ENCODE measurements at regions not wholly inside any gene's neighbourhood (a gene's known extent, or its start where the extent isn't known, plus 50 kb on each side); places are given as distances from the start of the nearest gene placed in this dataset.
A peak's percentile ranks its signal among the peaks of the same experiment; 100 is the strongest.

GRCh38 chr6:4372866-4373265 is 237.5 kb upstream of the ECI2 start:
- intact Hi-C loops (cut with micrococcal nuclease): no loop called here
- no peaks in the 10 kb centered on the region for H3K9me1 ChIP-seq (replicated peaks; ENCODE audit: control insufficient read depth, extremely low read depth, insufficient read depth, low read length)

GRCh38 chr6:4371207-4371921 is 236.0 kb upstream of the ECI2 start:
- no peak overlapping the region for H2AFZ ChIP-seq (ENCODE audit: low read depth, low read length)
- H3K9me1 ChIP-seq (replicated peaks; ENCODE audit: control insufficient read depth, extremely low read depth, insufficient read depth, low read length): no peaks in the 10 kb centered on the region
- no peak for FAIRE-seq
- H4K20me1 ChIP-seq (replicated peaks; ENCODE audit: control insufficient read depth, extremely low read depth, insufficient read depth, low read length): no peaks in the 10 kb centered on the region
- intact Hi-C loops (cut with micrococcal nuclease) (no loop called here), dilution Hi-C loops (cut with MboI; ENCODE audit: extremely low pct_ligation_motif_present, low sequenced_read_pairs) (no loop called here)
- ChIA-PET CTCF (interaction anchor here (0.6 to 1.1 kb wide), 2 partner anchors 25 to 229 kb away, joined by 3 read pairs; no protein-coding TSS in a partner anchor), POLR2A (no interaction called here)
- TF ChIP-seq MYC (IDR thresholded peaks at IDR 0.05; ENCODE audit: low read depth, low read length): no peak
- TF ChIP-seq POLR2A (IDR thresholded peaks at IDR 0.05; ENCODE audit: low read depth, low read length): no peak
- TF ChIP-seq POLR2AphosphoS5 (IDR thresholded peaks at IDR 0.05; ENCODE audit: insufficient read depth, low read depth, low read length): no peak
- H3K9ac ChIP-seq (replicated peaks; ENCODE audit: extremely low read depth, insufficient read depth, low read length): no peak overlapping the region
- no peaks in the 10 kb centered on the region for H3K4me1 ChIP-seq (ENCODE audit: control insufficient read depth, extremely low read depth, insufficient read depth, low read length)
- no peaks in the 10 kb centered on the region for H3K79me2 ChIP-seq (ENCODE audit: control insufficient read depth, insufficient read depth, low read length)
- DNase-seq (ENCODE audit: low read depth, low spot score): peak; percentile 18
- no peaks in the 10 kb centered on the region for H3K27me3 ChIP-seq (ENCODE audit: control insufficient read depth in 2 of 2, insufficient read depth in 2 of 2, low read length in 2 of 2)
- H3K27ac ChIP-seq (ENCODE audit: insufficient read depth, low read depth, low read length): no peak overlapping the region
- no peaks in the 10 kb centered on the region for H3K36me3 ChIP-seq (ENCODE audit: control insufficient read depth in 2 of 2, extremely low read depth in 1 of 2, insufficient read depth in 2 of 2, low read length in 2 of 2)
- H3K4me3 ChIP-seq (replicated peaks in 1 of 3; ENCODE audit: insufficient read depth in 1 of 3, low read depth in 1 of 3, low read length in 3 of 3): no peak overlapping the region
- BruUV-seq (replicated peaks): no TSS peak
- H3K4me2 ChIP-seq (ENCODE audit: insufficient read depth, low read length): no peak overlapping the region
- H3K9me3 ChIP-seq (replicated peaks; ENCODE audit: control insufficient read depth, insufficient read depth, low read length): no peaks in the 10 kb centered on the region

More at GRCh38 chr6:4372866-4373265, 237.5 kb upstream of the ECI2 start:
- Histone ChIP-seq H3K4me2 (ENCODE audit: insufficient read depth, low read length) (no peak overlapping the region), H3K9me3 (replicated peaks; ENCODE audit: control insufficient read depth, insufficient read depth, low read length) (no peaks in the 10 kb centered on the region), H3K27me3 (ENCODE audit: control insufficient read depth in 2 of 2, insufficient read depth in 2 of 2, low read length in 2 of 2) (no peaks in the 10 kb centered on the region), H3K4me3 (replicated peaks in 1 of 3; ENCODE audit: insufficient read depth in 1 of 3, low read depth in 1 of 3, low read length in 3 of 3) (no peak overlapping the region), H3K79me2 (ENCODE audit: control insufficient read depth, insufficient read depth, low read length) (no peaks in the 10 kb centered on the region), H2AFZ (ENCODE audit: low read depth, low read length) (no peak overlapping the region), H3K9ac (replicated peaks; ENCODE audit: extremely low read depth, insufficient read depth, low read length) (no peak overlapping the region), H4K20me1 (replicated peaks; ENCODE audit: control insufficient read depth, extremely low read depth, insufficient read depth, low read length) (no peaks in the 10 kb centered on the region), H3K36me3 (ENCODE audit: control insufficient read depth in 2 of 2, extremely low read depth in 1 of 2, insufficient read depth in 2 of 2, low read length in 2 of 2) (no peaks in the 10 kb centered on the region), H3K4me1 (ENCODE audit: control insufficient read depth, extremely low read depth, insufficient read depth, low read length) (no peaks in the 10 kb centered on the region), H3K27ac (ENCODE audit: insufficient read depth, low read depth, low read length) (no peak overlapping the region)
- CTCF ChIA-PET: no interaction called here
- no peak for FAIRE-seq
- no peak for TF ChIP-seq MYC (IDR thresholded peaks at IDR 0.05; ENCODE audit: low read depth, low read length)
- no peak for TF ChIP-seq POLR2A (IDR thresholded peaks at IDR 0.05; ENCODE audit: low read depth, low read length)
- no peak for TF ChIP-seq POLR2AphosphoS5 (IDR thresholded peaks at IDR 0.05; ENCODE audit: insufficient read depth, low read depth, low read length)
- no peak for TF ChIP-seq FOS (IDR thresholded peaks at IDR 0.05; ENCODE audit: borderline replicate concordance, insufficient read depth, low read length)
- dilution Hi-C loops (cut with MboI; ENCODE audit: extremely low pct_ligation_motif_present, low sequenced_read_pairs): no loop called here
- no TSS peak for BruUV-seq (replicated peaks)
- POLR2A ChIA-PET: interaction anchor here (0.5 kb wide), 1 partner anchor 10 kb away, joined by 4 read pairs; no protein-coding TSS in a partner anchor
- no peak for DNase-seq (ENCODE audit: low read depth, low spot score)
